ENCODE measurements at regions not wholly inside any gene's neighbourhood (a gene's known extent, or its start where the extent isn't known, plus 50 kb on each side); places are given as distances from the start of the nearest gene placed in this dataset.
A peak's percentile ranks its signal among the peaks of the same experiment; 100 is the strongest.

DNA sequence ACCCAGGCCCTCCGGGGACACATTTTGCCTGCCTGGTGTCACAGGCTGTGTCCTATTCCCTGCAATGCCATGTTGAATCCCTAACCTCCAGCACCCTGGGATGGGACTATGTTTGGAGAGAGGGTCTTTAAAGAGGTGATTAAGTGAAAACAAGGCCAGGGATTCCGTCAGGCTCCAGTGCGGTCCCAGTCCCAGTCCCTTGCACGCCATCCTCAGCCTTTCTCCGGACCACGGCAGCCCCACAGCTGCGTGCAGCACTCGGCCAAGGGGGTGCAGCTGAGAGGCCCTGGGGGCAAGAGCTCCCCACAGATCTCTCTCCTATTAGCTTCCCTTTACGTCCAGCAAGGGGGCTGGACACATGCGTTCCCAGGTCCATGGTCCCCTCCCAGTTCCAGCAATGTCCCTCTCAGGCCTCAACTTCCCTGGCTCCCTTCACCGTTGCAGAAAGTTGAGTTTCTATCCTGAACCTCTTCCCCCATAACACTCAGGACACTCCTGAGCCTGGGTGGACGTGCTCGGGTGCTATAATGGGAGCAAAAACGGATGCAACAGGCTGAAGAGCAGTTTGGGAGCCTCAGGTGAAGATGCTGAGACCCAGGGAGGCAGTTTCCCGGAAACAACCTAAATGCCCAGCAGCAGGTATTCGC, 1422.7 kb downstream of the BRD1 start:
- Histone ChIP-seq H2BK120ac (ENCODE audit: low read depth, low read length) (no peak overlapping the region), H2BK5ac (ENCODE audit: low read depth, low read length, poor library complexity, severe bottlenecking) (no peak overlapping the region), H4K20me1 (ENCODE audit: insufficient read depth, low read length) (no peaks in the 10 kb centered on the region), H2AFZ (replicated peaks; ENCODE audit: low read length, poor library complexity) (peak overlapping the region; percentile 23), H2AK9ac (replicated peaks; ENCODE audit: low read depth, low read length, poor library complexity) (no peak overlapping the region), H4K5ac (ENCODE audit: low read depth, low read length) (no peak overlapping the region), H3K23ac (ENCODE audit: low read depth, low read length) (no peak overlapping the region), H2BK20ac (ENCODE audit: low read depth, low read length) (no peak overlapping the region), H3K27ac (ENCODE audit: insufficient read depth, low read length) (no peak overlapping the region), H3K18ac (ENCODE audit: low read depth, low read length) (no peak overlapping the region), H3K4me2 (ENCODE audit: low read depth, low read length) (no peak overlapping the region), H3K14ac (replicated peaks; ENCODE audit: low read depth, low read length) (no peak overlapping the region), H3K4me3 (ENCODE audit: insufficient read depth, low read depth, low read length) (no peak overlapping the region), H3K9ac (ENCODE audit: low read depth, low read length) (no peak overlapping the region), H2AK5ac (ENCODE audit: low read depth, low read length) (no peak overlapping the region), H3K9me1 (ENCODE audit: insufficient read depth, low read length) (no peaks in the 10 kb centered on the region), H3K4ac (ENCODE audit: low read depth, low read length) (no peak overlapping the region), H3K4me1 (ENCODE audit: control insufficient read depth, insufficient read depth, low read length) (no peaks in the 10 kb centered on the region), H3K36me3 (ENCODE audit: control insufficient read depth, insufficient read depth, low read length) (no peaks in the 10 kb centered on the region), H3K27me3 (ENCODE audit: control insufficient read depth, insufficient read depth, low read length) (no peaks in the 10 kb centered on the region), H3K79me1 (ENCODE audit: low read depth in 1 of 2, low read length in 2 of 2) (no peaks in the 10 kb centered on the region), H3K9me3 (ENCODE audit: control insufficient read depth, insufficient read depth, low read length) (peaks cover 36% of the 10 kb centered on the region), H4K8ac (ENCODE audit: low read depth in 2 of 2, low read length in 2 of 2) (no peak overlapping the region), H2BK15ac (ENCODE audit: low read depth, low read length) (no peak overlapping the region), H3K56ac (ENCODE audit: extremely low read depth, insufficient read depth, low read length) (no peak overlapping the region), H4K91ac (ENCODE audit: insufficient read depth, low read depth, low read length) (no peak overlapping the region)
- POLR2A ChIA-PET (ENCODE audit: unreplicated experiment), result no interaction called here
- intact Hi-C loops (cut with micrococcal nuclease), result no loop called here
- ATAC-seq (ENCODE audit: low read depth), result no peak
- BruUV-seq (replicated peaks), result no TSS peak
- dilution Hi-C loops (cut with HindIII; ENCODE audit: low sequenced_read_pairs, unreplicated experiment), result no loop called here
- no peak for DNase-seq
- in situ Hi-C loops (cut with MboI; ENCODE audit: low sequenced_read_pairs), result no loop called here
- CTCF ChIA-PET, result no interaction called here
- 61% methylated on average over 6 of the region's 16 CpGs; no CpG with 5 or more reads in 1 of the 2 experiments for WGBS, 2 experiments (ENCODE audit: extremely low coverage in 2 of 2, insufficient read length in 1 of 2)
- TF ChIP-seq CEBPB (IDR thresholded peaks at IDR 0.05; ENCODE audit: low read depth, low read length) (no peak), RAD21 (IDR thresholded peaks at IDR 0.05; ENCODE audit: low read length) (no peak), MAFK (IDR thresholded peaks at IDR 0.05; ENCODE audit: low read depth, low read length) (no peak), MXI1 (IDR thresholded peaks at IDR 0.05; ENCODE audit: borderline replicate concordance, low read depth, low read length) (no peak), MAZ (IDR thresholded peaks at IDR 0.05; ENCODE audit: borderline replicate concordance, low read depth, low read length) (no peak), POLR2A (IDR thresholded peaks at IDR 0.05; ENCODE audit: low read depth, low read length) (no peak), RFX5 (IDR thresholded peaks at IDR 0.05; ENCODE audit: low read depth, low read length) (no peak), CHD1 (IDR thresholded peaks at IDR 0.05; ENCODE audit: low read depth, low read length) (no peak), SMC3 (IDR thresholded peaks at IDR 0.05; ENCODE audit: low read depth, low read length) (no peak), RCOR1 (IDR thresholded peaks at IDR 0.05; ENCODE audit: insufficient replicate concordance, low read length) (no peak), FOS (IDR thresholded peaks at IDR 0.05; ENCODE audit: low read depth, low read length) (no peak), BHLHE40 (IDR thresholded peaks at IDR 0.05; ENCODE audit: low read depth, low read length) (no peak), NFE2L2 (IDR thresholded peaks at IDR 0.05; ENCODE audit: low read depth, low read length) (no peak)
- TF ChIP-seq, protein P1, sequence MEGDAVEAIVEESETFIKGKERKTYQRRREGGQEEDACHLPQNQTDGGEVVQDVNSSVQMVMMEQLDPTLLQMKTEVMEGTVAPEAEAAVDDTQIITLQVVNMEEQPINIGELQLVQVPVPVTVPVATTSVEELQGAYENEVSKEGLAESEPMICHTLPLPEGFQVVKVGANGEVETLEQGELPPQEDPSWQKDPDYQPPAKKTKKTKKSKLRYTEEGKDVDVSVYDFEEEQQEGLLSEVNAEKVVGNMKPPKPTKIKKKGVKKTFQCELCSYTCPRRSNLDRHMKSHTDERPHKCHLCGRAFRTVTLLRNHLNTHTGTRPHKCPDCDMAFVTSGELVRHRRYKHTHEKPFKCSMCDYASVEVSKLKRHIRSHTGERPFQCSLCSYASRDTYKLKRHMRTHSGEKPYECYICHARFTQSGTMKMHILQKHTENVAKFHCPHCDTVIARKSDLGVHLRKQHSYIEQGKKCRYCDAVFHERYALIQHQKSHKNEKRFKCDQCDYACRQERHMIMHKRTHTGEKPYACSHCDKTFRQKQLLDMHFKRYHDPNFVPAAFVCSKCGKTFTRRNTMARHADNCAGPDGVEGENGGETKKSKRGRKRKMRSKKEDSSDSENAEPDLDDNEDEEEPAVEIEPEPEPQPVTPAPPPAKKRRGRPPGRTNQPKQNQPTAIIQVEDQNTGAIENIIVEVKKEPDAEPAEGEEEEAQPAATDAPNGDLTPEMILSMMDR (conservative IDR thresholded peaks at IDR 0.05; ENCODE audit: low read depth, low read length), result no peak
- TF ChIP-seq, protein P2, sequence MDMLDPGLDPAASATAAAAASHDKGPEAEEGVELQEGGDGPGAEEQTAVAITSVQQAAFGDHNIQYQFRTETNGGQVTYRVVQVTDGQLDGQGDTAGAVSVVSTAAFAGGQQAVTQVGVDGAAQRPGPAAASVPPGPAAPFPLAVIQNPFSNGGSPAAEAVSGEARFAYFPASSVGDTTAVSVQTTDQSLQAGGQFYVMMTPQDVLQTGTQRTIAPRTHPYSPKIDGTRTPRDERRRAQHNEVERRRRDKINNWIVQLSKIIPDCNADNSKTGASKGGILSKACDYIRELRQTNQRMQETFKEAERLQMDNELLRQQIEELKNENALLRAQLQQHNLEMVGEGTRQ (IDR thresholded peaks at IDR 0.05; ENCODE audit: low read depth, low read length), result no peak
- TF ChIP-seq, protein P3, sequence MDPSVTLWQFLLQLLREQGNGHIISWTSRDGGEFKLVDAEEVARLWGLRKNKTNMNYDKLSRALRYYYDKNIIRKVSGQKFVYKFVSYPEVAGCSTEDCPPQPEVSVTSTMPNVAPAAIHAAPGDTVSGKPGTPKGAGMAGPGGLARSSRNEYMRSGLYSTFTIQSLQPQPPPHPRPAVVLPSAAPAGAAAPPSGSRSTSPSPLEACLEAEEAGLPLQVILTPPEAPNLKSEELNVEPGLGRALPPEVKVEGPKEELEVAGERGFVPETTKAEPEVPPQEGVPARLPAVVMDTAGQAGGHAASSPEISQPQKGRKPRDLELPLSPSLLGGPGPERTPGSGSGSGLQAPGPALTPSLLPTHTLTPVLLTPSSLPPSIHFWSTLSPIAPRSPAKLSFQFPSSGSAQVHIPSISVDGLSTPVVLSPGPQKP (IDR thresholded peaks at IDR 0.05; ENCODE audit: borderline replicate concordance, low read depth, low read length), result no peak

Data from IMR-90 (cell line).